ENCODE measurements at regions not wholly inside any gene's neighbourhood (a gene's known extent, or its start where the extent isn't known, plus 50 kb on each side); places are given as distances from the start of the nearest gene placed in this dataset.

DNA sequence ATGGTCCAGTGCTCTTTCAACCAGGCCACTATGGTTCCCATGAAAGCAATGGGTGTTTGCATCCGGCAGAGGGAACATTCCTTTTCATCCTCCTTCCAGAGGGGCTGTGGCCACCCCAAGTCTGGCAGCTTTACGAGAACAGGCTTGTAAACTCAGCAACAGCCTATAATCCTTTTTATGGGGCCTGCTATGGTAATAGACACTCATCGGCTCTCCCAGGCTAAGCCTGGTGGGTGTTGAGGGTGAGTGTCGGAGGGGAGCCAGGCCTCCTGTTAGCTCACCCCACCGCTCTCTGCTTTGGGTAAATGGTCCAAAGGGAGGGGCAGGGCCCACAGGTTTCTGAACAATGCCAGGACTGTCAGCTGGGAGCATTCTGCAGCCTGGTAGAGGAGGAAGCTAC lies 111.6 kb upstream of the CD82 start (continued):
- TF ChIP-seq, protein P1, sequence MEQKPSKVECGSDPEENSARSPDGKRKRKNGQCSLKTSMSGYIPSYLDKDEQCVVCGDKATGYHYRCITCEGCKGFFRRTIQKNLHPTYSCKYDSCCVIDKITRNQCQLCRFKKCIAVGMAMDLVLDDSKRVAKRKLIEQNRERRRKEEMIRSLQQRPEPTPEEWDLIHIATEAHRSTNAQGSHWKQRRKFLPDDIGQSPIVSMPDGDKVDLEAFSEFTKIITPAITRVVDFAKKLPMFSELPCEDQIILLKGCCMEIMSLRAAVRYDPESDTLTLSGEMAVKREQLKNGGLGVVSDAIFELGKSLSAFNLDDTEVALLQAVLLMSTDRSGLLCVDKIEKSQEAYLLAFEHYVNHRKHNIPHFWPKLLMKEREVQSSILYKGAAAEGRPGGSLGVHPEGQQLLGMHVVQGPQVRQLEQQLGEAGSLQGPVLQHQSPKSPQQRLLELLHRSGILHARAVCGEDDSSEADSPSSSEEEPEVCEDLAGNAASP (CRISPR knock-in tag; IDR thresholded peaks at IDR 0.05; ENCODE audit: borderline replicate concordance), result no peak
- TF ChIP-seq RFX5 (IDR thresholded peaks at IDR 0.05; ENCODE audit: low read depth, low read length) (no peak), ZNF563 (CRISPR knock-in tag; IDR thresholded peaks at IDR 0.05) (no peak), ZNF83 (CRISPR knock-in tag; IDR thresholded peaks at IDR 0.05; ENCODE audit: borderline replicate concordance) (no peak)

DNA sequence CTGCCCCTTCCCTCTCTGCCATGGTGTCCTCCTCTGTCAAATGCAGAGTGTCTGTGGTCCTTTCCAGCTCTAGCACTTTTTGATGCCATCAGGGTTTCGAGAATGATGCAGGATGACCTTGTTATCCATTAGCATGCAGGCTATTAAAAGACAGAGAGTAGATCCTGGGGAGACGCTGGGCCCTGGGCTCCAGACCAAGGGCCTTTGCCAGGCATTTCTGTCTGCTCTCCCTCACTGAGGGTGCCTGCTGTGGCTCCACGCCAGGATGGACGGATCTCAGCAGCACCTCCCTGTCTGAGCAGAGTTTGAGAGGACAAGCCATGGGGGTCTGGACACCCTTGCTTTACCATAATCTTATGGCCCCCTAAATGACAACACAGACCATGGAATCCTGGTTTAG lies 110.8 kb upstream of the CD82 start:
- 0% methylated on average over 2 of the region's 4 CpGs for WGBS (ENCODE audit: low lambda C conversion rate)
- Histone ChIP-seq H3K36me3 (replicated peaks in 1 of 2; ENCODE audit: control insufficient read depth in 1 of 2, insufficient read depth in 2 of 2, low read length in 2 of 2) (no peaks in the 10 kb centered on the region), H3K27me3 (ENCODE audit: control insufficient read depth in 1 of 2, insufficient read depth in 2 of 2, low read length in 2 of 2) (peaks cover 0 to 6% of the 10 kb centered on the region in 2 experiments; a peak in 1 of 5 replicates), H3K9me3 (ENCODE audit: low read length) (no peaks in the 10 kb centered on the region), H3K4me1 (ENCODE audit: insufficient read depth, low read length) (peaks cover 9% of the 10 kb centered on the region; the same call in 1 of the 2 replicates), H4K20me1 (ENCODE audit: insufficient read depth, low read length) (no peaks in the 10 kb centered on the region), H3K79me2 (ENCODE audit: insufficient read depth, low read length) (no peaks in the 10 kb centered on the region), H3K4me3 (replicated peaks in 1 of 3; ENCODE audit: insufficient read depth in 1 of 3, low read depth in 2 of 3, low read length in 3 of 3) (no peak overlapping the region), H3K4me2 (ENCODE audit: low read depth, low read length) (no peak overlapping the region), H2AFZ (ENCODE audit: low read length) (no peak overlapping the region), H3K9ac (ENCODE audit: insufficient read depth, low read depth, low read length) (no peak overlapping the region), H3K27ac (ENCODE audit: extremely low read length, insufficient read depth, low read length) (no peak overlapping the region)
- TF ChIP-seq ZNF749 (CRISPR knock-in tag; IDR thresholded peaks at IDR 0.05; ENCODE audit: borderline replicate concordance) (no peak), ZNF782 (CRISPR knock-in tag; IDR thresholded peaks at IDR 0.05; ENCODE audit: borderline replicate concordance) (no peak), ARNT (IDR thresholded peaks at IDR 0.05) (no peak), ISX (CRISPR knock-in tag; conservative IDR thresholded peaks at IDR 0.05) (no peak), ZNF33A (CRISPR knock-in tag; IDR thresholded peaks at IDR 0.05; ENCODE audit: borderline replicate concordance) (no peak)
- no peak for DNase-seq (ENCODE audit: low spot score)
- BruUV-seq (replicated peaks), result no TSS peak
- in situ Hi-C loops (cut with HindIII; ENCODE audit: extremely low pct_ligation_motif_present, low pct_unique_long_range_greater_than_20kb), result no loop called here
- FAIRE-seq, result no peak
- intact Hi-C loops (cut with micrococcal nuclease; ENCODE audit: unreplicated experiment), result no loop called here
- POLR2A ChIA-PET, result no interaction called here
- CTCF ChIA-PET (ENCODE audit: low intra/inter-chr PET ratio, low total read pairs), result no interaction called here
- ATAC-seq, result no peak; the same call in 2 of the 3 replicates
